ENCODE measurements at regions not wholly inside any gene's neighbourhood (a gene's known extent, or its start where the extent isn't known, plus 50 kb on each side); places are given as distances from the start of the nearest gene placed in this dataset.

GRCh38 chr11:109641549-109641948 lies 219.6 kb downstream of the C11orf87 start:
- TF ChIP-seq CREB1 (CRISPR knock-in tag; IDR thresholded peaks at IDR 0.05; ENCODE audit: low read depth) (0 out of 2 replicates have a peak, but pooled peaks have one; percentile 53), CTCF (conservative IDR thresholded peaks at IDR 0.05; ENCODE audit: low read depth in 2 of 2) (peak; percentile 18 to 55; a peak in 2 of 4 replicates), REST (IDR thresholded peaks at IDR 0.05; ENCODE audit: unreplicated experiment) (peak; percentile 90), EZH2 (IDR thresholded peaks at IDR 0.05; ENCODE audit: low read depth, unreplicated experiment) (no peak)
- H2AFZ ChIP-seq, result no peak overlapping the region
- no peaks in the 10 kb centered on the region for H3K36me3 Mint-ChIP-seq (ENCODE audit: low read depth)
- no peaks in the 10 kb centered on the region for H4K20me1 ChIP-seq (replicated peaks; ENCODE audit: insufficient read depth)
- H3K27me3 Mint-ChIP-seq (ENCODE audit: insufficient read depth, low read depth, poor library complexity), result no peaks in the 10 kb centered on the region
- H3K4me3 Mint-ChIP-seq, result no peak overlapping the region
- no peaks in the 10 kb centered on the region for H3F3A ChIP-seq (replicated peaks; ENCODE audit: low read depth)
- H3K79me2 ChIP-seq (replicated peaks; ENCODE audit: insufficient read depth), result no peaks in the 10 kb centered on the region
- H3K27ac Mint-ChIP-seq, result no peak overlapping the region
- no peaks in the 10 kb centered on the region for H3K9me3 Mint-ChIP-seq
- no peaks in the 10 kb centered on the region for H3K9me2 ChIP-seq (ENCODE audit: insufficient read depth)
- no peak overlapping the region for H3K4me2 ChIP-seq
- H3K27me3 ChIP-seq (ENCODE audit: insufficient read depth), result no peaks in the 10 kb centered on the region
- no peaks in the 10 kb centered on the region for H3K4me1 Mint-ChIP-seq
- peak; percentile 78 for DNase-seq (ENCODE audit: low spot score)
- no peaks in the 10 kb centered on the region for H3K4me1 ChIP-seq (ENCODE audit: insufficient read depth)
- H3K4me3 ChIP-seq, result no peak overlapping the region
- H3K36me3 ChIP-seq (ENCODE audit: insufficient read depth), result no peaks in the 10 kb centered on the region
- peak; percentile 88 for ATAC-seq
- no peak overlapping the region for H3K27ac ChIP-seq (ENCODE audit: low read depth)

GRCh38 chr11:109644152-109644551 lies 222.2 kb downstream of the C11orf87 start:
- H3K36me3 ChIP-seq (ENCODE audit: insufficient read depth), result no peaks in the 10 kb centered on the region
- no peaks in the 10 kb centered on the region for H3K79me2 ChIP-seq (replicated peaks; ENCODE audit: insufficient read depth)
- H3K27me3 Mint-ChIP-seq (ENCODE audit: insufficient read depth, low read depth, poor library complexity), result no peaks in the 10 kb centered on the region
- H3K4me3 Mint-ChIP-seq, result no peak overlapping the region
- no peaks in the 10 kb centered on the region for H3K9me3 Mint-ChIP-seq
- H3K36me3 Mint-ChIP-seq (ENCODE audit: low read depth), result no peaks in the 10 kb centered on the region
- TF ChIP-seq CREB1 (CRISPR knock-in tag; IDR thresholded peaks at IDR 0.05; ENCODE audit: low read depth) (no peak), CTCF (conservative IDR thresholded peaks at IDR 0.05; ENCODE audit: low read depth in 2 of 2) (peak in 1 of 2 experiments; percentile 41; a peak in 2 of 4 replicates)
- no peak overlapping the region for H2AFZ ChIP-seq
- H3K4me1 Mint-ChIP-seq, result no peaks in the 10 kb centered on the region
- H4K20me1 ChIP-seq (replicated peaks; ENCODE audit: insufficient read depth), result no peaks in the 10 kb centered on the region
- no peak overlapping the region for H3K4me2 ChIP-seq
- no peaks in the 10 kb centered on the region for H3F3A ChIP-seq (replicated peaks; ENCODE audit: low read depth)
- no peak for DNase-seq (ENCODE audit: low spot score)
- H3K9me2 ChIP-seq (ENCODE audit: insufficient read depth), result no peaks in the 10 kb centered on the region
- H3K4me1 ChIP-seq (ENCODE audit: insufficient read depth), result no peaks in the 10 kb centered on the region
- H3K4me3 ChIP-seq, result no peak overlapping the region
- ATAC-seq, result no peak
- H3K27ac ChIP-seq (ENCODE audit: low read depth), result no peak overlapping the region
- H3K27me3 ChIP-seq (ENCODE audit: insufficient read depth), result no peaks in the 10 kb centered on the region
- H3K27ac Mint-ChIP-seq, result no peak overlapping the region
